CD4-positive, alpha-beta T cell treated with Interleukin-17A for 1 hour (primary cell): ENCODE measurements at regions not wholly inside any gene's neighbourhood (a gene's known extent, or its start where the extent isn't known, plus 50 kb on each side); places are given as distances from the start of the nearest gene placed in this dataset.

Experiments used
- DNase-seq: peaks from one replicate; pipeline ENCODE4 v3.0.0-alpha.2; 2020

GRCh38 chr7:156218544-156219306 lies 406.5 kb upstream of the SHH start:
- no peak for DNase-seq

GRCh38 chr7:156217803-156218202 lies 405.5 kb upstream of the SHH start:
- DNase-seq = no peak

- no peak for DNase-seq
Observed at GRCh38 chr7:156209087-156209486, 396.8 kb upstream of the SHH start.

GRCh38 chr7:156207306-156207705 lies 395.0 kb upstream of the SHH start:
- DNase-seq = no peak

GRCh38 chr7:156206174-156206573 lies 393.9 kb upstream of the SHH start:
- no peak for DNase-seq

GRCh38 chr7:156204820-156205219 lies 392.6 kb upstream of the SHH start:
- no peak for DNase-seq

- DNase-seq = no peak
Observed at GRCh38 chr7:156203923-156204322, 391.7 kb upstream of the SHH start.

GRCh38 chr7:156198277-156198676 lies 386.0 kb upstream of the SHH start:
- DNase-seq = no peak

GRCh38 chr7:156196649-156197048 lies 384.4 kb upstream of the SHH start:
- DNase-seq = no peak

GRCh38 chr7:156195276-156195675 lies 383.0 kb upstream of the SHH start:
- DNase-seq = no peak

- DNase-seq = no peak
Observed at GRCh38 chr7:156194813-156195212, 382.6 kb upstream of the SHH start.

- no peak for DNase-seq
Observed at GRCh38 chr7:156192921-156193320, 380.7 kb upstream of the SHH start.

GRCh38 chr7:156191090-156191489 lies 378.8 kb upstream of the SHH start:
- no peak for DNase-seq

GRCh38 chr7:156185076-156185475 lies 372.8 kb upstream of the SHH start:
- DNase-seq = no peak

- DNase-seq = no peak
Observed at GRCh38 chr7:156184164-156184563, 371.9 kb upstream of the SHH start.

- DNase-seq = no peak
Observed at GRCh38 chr7:156180451-156181229, 368.4 kb upstream of the SHH start.

GRCh38 chr7:156179872-156180390 lies 367.7 kb upstream of the SHH start:
- no peak for DNase-seq

GRCh38 chr7:156178857-156179256 lies 366.6 kb upstream of the SHH start:
- DNase-seq = no peak

- no peak for DNase-seq
Observed at GRCh38 chr7:156178214-156178613, 366.0 kb upstream of the SHH start.

GRCh38 chr7:156177422-156178055 lies 365.3 kb upstream of the SHH start:
- no peak for DNase-seq

GRCh38 chr7:156176039-156176438 lies 363.8 kb upstream of the SHH start:
- no peak for DNase-seq

GRCh38 chr7:156175003-156175402 lies 362.7 kb upstream of the SHH start:
- no peak for DNase-seq

GRCh38 chr7:156174428-156174827 lies 362.2 kb upstream of the SHH start:
- no peak for DNase-seq
